Liver (tissue), 7 donors: ENCODE measurements at regions not wholly inside any gene's neighbourhood (a gene's known extent, or its start where the extent isn't known, plus 50 kb on each side); places are given as distances from the start of the nearest gene placed in this dataset.

Experiments used
- DNase-seq: peaks from one replicate; pipeline ENCODE4 v3.0.0-alpha.2; 2017; ENCODE audit warnings: low spot score
- H3K27ac ChIP-seq, 2 donors: one replicate each; pipeline ENCODE4 v1.7.0; 2013; ENCODE audit warnings: inconsistent platforms in 2 of 2, low read length in 2 of 2, control low read depth in 1 of 2, low read depth in 1 of 2, mild to moderate bottlenecking in 1 of 2
- H3K27me3 ChIP-seq, 4 donors: one replicate each; pipeline versions ENCODE4 v1.6.1 to v1.7.0; 2013; ENCODE audit warnings: low read length in 3 of 4, inconsistent platforms in 1 of 4, mild to moderate bottlenecking in 1 of 4, moderate library complexity in 1 of 4; ENCODE audit not compliant: control insufficient read depth in 4 of 4, insufficient read depth in 4 of 4
- H3K36me3 ChIP-seq, 4 donors: one replicate each; pipeline versions ENCODE4 v1.6.1 to v1.7.0; 2013; ENCODE audit warnings: low read length in 3 of 4, mild to moderate bottlenecking in 3 of 4, low read depth in 1 of 4, moderate library complexity in 1 of 4; ENCODE audit not compliant: control insufficient read depth in 4 of 4, insufficient read depth in 3 of 4
- H3K4me1 ChIP-seq, 4 donors: one replicate each; pipeline versions ENCODE4 v1.6.1 to v1.7.0; 2013; ENCODE audit warnings: low read length in 3 of 4, mild to moderate bottlenecking in 3 of 4, moderate library complexity in 1 of 4; ENCODE audit not compliant: control insufficient read depth in 4 of 4, insufficient read depth in 4 of 4
- H3K4me3 ChIP-seq, 3 donors: one replicate each; pipeline versions ENCODE4 v1.6.1 to v1.7.0; 2013; ENCODE audit warnings: low read length in 3 of 3, control low read depth in 1 of 3, low read depth in 1 of 3, mild to moderate bottlenecking in 1 of 3
- H3K9ac ChIP-seq, 2 donors: one replicate each; pipeline ENCODE4 v1.7.0; 2013; ENCODE audit warnings: low read length in 2 of 2, mild to moderate bottlenecking in 2 of 2, moderate library complexity in 2 of 2, control low read depth in 1 of 2, low read depth in 1 of 2
- H3K9me3 ChIP-seq, 4 donors: one replicate each; pipeline versions ENCODE4 v1.6.1 to v1.7.0; 2013; ENCODE audit warnings: low read length in 3 of 4; ENCODE audit not compliant: control insufficient read depth in 4 of 4
- ATF3 ChIP-seq: IDR thresholded peaks from 2 replicates; pipeline ENCODE4 v1.6.1; 2016; ENCODE audit warnings: antibody characterized with exemption
- HNF4A ChIP-seq, 2 donors: conservative IDR thresholded peaks; 2 replicates each; pipeline ENCODE4 v1.6.1; 2016; ENCODE audit warnings: antibody characterized with exemption in 2 of 2, mild to moderate bottlenecking in 2 of 2
- MAX ChIP-seq: IDR thresholded peaks from 2 replicates; pipeline ENCODE4 v1.6.1; 2016; ENCODE audit warnings: antibody characterized with exemption
- REST ChIP-seq: IDR thresholded peaks from 2 replicates; pipeline ENCODE4 v1.6.1; 2016; ENCODE audit warnings: antibody characterized with exemption, mild to moderate bottlenecking
- RXRA ChIP-seq, 2 donors: IDR thresholded peaks; 2 replicates each; pipeline ENCODE4 v1.6.1; 2017 to 2018; ENCODE audit warnings: antibody characterized with exemption in 2 of 2, mild to moderate bottlenecking in 1 of 2
- SP1 ChIP-seq: IDR thresholded peaks from 2 replicates; pipeline ENCODE4 v1.6.1; 2018; ENCODE audit warnings: antibody characterized with exemption, mild to moderate bottlenecking
- ZBTB33 ChIP-seq: IDR thresholded peaks from 2 replicates; pipeline ENCODE4 v1.6.1; 2016; ENCODE audit warnings: antibody characterized with exemption
- WGBS: extraction: QIAGEN DNeasy Blood & Tissue Kit; methylation state at CpG from one replicate; pipeline ENCODE4 v1.1.7; 2013; 5-methylcytosine and 5-hydroxymethylcytosine counted together
- donor health status: healthy.
- donor health status: healthy.
- donor health status: healthy.
- donor health status: healthy.

- TF ChIP-seq REST (no peak), ZBTB33 (no peak), SP1 (no peak), HNF4A (conservative IDR thresholded peaks at IDR 0.05) (no peak), MAX (no peak)
These were observed 337.3 kb upstream of the DACH1 start (continued) for GRCh38 chr13:72204291-72204690.

GRCh38 chr13:72201726-72202125, 334.7 kb upstream of the DACH1 start:
- Histone ChIP-seq H3K27ac (no peak overlapping the region), H3K4me3 (no peak overlapping the region), H3K27me3 (no peaks in the 10 kb centered on the region), H3K4me1 (no peaks in the 10 kb centered on the region), H3K9ac (no peak overlapping the region), H3K36me3 (no peaks in the 10 kb centered on the region), H3K9me3 (no peaks in the 10 kb centered on the region)
- no peak for DNase-seq
- TF ChIP-seq HNF4A (conservative IDR thresholded peaks at IDR 0.05) (no peak), MAX (no peak), RXRA (IDR thresholded peaks at IDR 0.05) (no peak), ATF3 (no peak), ZBTB33 (no peak)

- no peaks in the 10 kb centered on the region for H3K9me3 ChIP-seq
- no peaks in the 10 kb centered on the region for H3K4me1 ChIP-seq
- H3K9ac ChIP-seq: no peak overlapping the region
- H3K4me3 ChIP-seq: no peak overlapping the region
- H3K36me3 ChIP-seq: no peaks in the 10 kb centered on the region
- 43% methylated on average over 2 of the region's 2 CpGs for WGBS
- no peak overlapping the region for H3K27ac ChIP-seq
- no peak for TF ChIP-seq RXRA (IDR thresholded peaks at IDR 0.05)
- no peak for DNase-seq
- no peaks in the 10 kb centered on the region for H3K27me3 ChIP-seq
These were observed 332.6 kb upstream of the DACH1 start for GRCh38 chr13:72199640-72200039.
